B cell (primary cell): ENCODE measurements at regions not wholly inside any gene's neighbourhood (a gene's known extent, or its start where the extent isn't known, plus 50 kb on each side); places are given as distances from the start of the nearest gene placed in this dataset.

Experiments used
- ATAC-seq: fragments of 200-7000 bp; cut with Tn5 transposase; one replicate; pipeline ENCODE4 v1.10.0; 2021; ENCODE audit warnings: low read depth, mild to moderate bottlenecking, moderate number of reproducible peaks, moderate library complexity
- CTCF ChIA-PET: fragments of 350-600 bp; sonication (Branson Sonifier 250); formaldehyde crosslinking; loops from one replicate; lab custom pipeline; 2021; ENCODE audit warnings: antibody characterized with exemption, inconsistent platforms; lab: Charles Lee
- POLR2A ChIA-PET: fragments of 350-600 bp; sonication (Branson Sonifier 250); formaldehyde crosslinking; loops from one replicate; lab custom pipeline; 2021; ENCODE audit warnings: antibody characterized with exemption; lab: Charles Lee
- DNase-seq: peaks from one replicate; pipeline ENCODE4 v3.0.0; 2013
- H2AFZ ChIP-seq: 2 replicates; pipeline ENCODE4 v1.6.1; 2012; ENCODE audit warnings: mild to moderate bottlenecking, low read depth, low read length; ENCODE audit not compliant: insufficient read depth, poor library complexity, severe bottlenecking
- H3K27ac ChIP-seq, 2 donors: 1 replicate in 1 of 2; 2 replicates in 1 of 2; pipeline ENCODE4 v1.5.1; 2012 to 2013; ENCODE audit warnings: low read length in 2 of 2, mild to moderate bottlenecking in 2 of 2, moderate library complexity in 1 of 2
- H3K27me3 ChIP-seq, 4 experiments: fragments of 200-600 bp in 1 of 4; sonication (generic) in 1 of 4; replicated peaks in 1 of 4; 1 replicate in 2 of 4; 2 replicates in 2 of 4; pipeline versions ENCODE4 v1.6.1 to v1.7.0; 2013 to 2016; ENCODE audit warnings: low read length in 3 of 4, mild to moderate bottlenecking in 2 of 4, mixed read lengths in 1 of 4, moderate library complexity in 1 of 4; ENCODE audit not compliant: insufficient read depth in 4 of 4, control insufficient read depth in 3 of 4; ENCODE audit errors: control extremely low read depth in 1 of 4
- H3K36me3 ChIP-seq, 2 experiments: replicated peaks in 1 of 2; 1 replicate in 1 of 2; 2 replicates in 1 of 2; pipeline versions ENCODE4 v1.6.1 to v1.7.1; 2013; ENCODE audit warnings: low read length in 1 of 2; ENCODE audit not compliant: insufficient read depth in 2 of 2, control insufficient read depth in 1 of 2; ENCODE audit errors: control extremely low read depth in 1 of 2, extremely low read depth in 1 of 2
- H3K4me1 ChIP-seq, 2 donors: fragments of 200-600 bp in 1 of 2; sonication (generic) in 1 of 2; 1 replicate in 1 of 2; 2 replicates in 1 of 2; pipeline versions ENCODE4 v1.5.1 to v1.6.1; 2013 to 2017; ENCODE audit warnings: low read length in 2 of 2; ENCODE audit not compliant: control insufficient read depth in 2 of 2, insufficient read depth in 2 of 2
- H3K4me2 ChIP-seq: replicated peaks from 2 replicates; pipeline ENCODE3; 2012; ENCODE audit warnings: mild to moderate bottlenecking, low read depth, low read length; ENCODE audit not compliant: poor library complexity, severe bottlenecking
- H3K4me3 ChIP-seq, 5 experiments: fragments of 200-600 bp in 1 of 5; sonication (generic) in 1 of 5; 1 replicate in 3 of 5; 2 replicates in 2 of 5; pipeline versions ENCODE4 v1.5.1 to v1.7.0; 2011 to 2016; ENCODE audit warnings: low read length in 4 of 5, mild to moderate bottlenecking in 4 of 5, low read depth in 2 of 5, control low read depth in 1 of 5, moderate library complexity in 1 of 5; ENCODE audit not compliant: insufficient read depth in 1 of 5; ENCODE audit errors: control extremely low read depth in 1 of 5, extremely low read depth in 1 of 5
- H3K79me2 ChIP-seq: fragments of 200-600 bp; sonication (generic); one replicate; pipeline ENCODE4 v1.6.0; 2016; ENCODE audit warnings: low read length; ENCODE audit not compliant: control insufficient read depth, insufficient read depth
- H3K9ac ChIP-seq: fragments of 200-600 bp; sonication (generic); 2 replicates; pipeline ENCODE4 v1.6.1; 2017; ENCODE audit warnings: mild to moderate bottlenecking, low read length, moderate library complexity
- H3K9me3 ChIP-seq, 3 donors: one replicate each; pipeline versions ENCODE4 v1.6.1 to v1.7.1; 2013; ENCODE audit warnings: low read length in 2 of 3; ENCODE audit not compliant: control insufficient read depth in 2 of 3, insufficient read depth in 1 of 3; ENCODE audit errors: control extremely low read depth in 1 of 3
- H4K20me1 ChIP-seq: 2 replicates; pipeline ENCODE4 v1.6.0; 2012; ENCODE audit warnings: mild to moderate bottlenecking, low read length; ENCODE audit not compliant: insufficient read depth, control insufficient read depth, poor library complexity, severe bottlenecking
- H3K27ac Mint-ChIP-seq: one replicate; pipeline ENCODE4 v1.8.0; 2021; ENCODE audit warnings: mixed read lengths
- H3K27me3 Mint-ChIP-seq: one replicate; pipeline ENCODE4 v1.8.0; 2021; ENCODE audit warnings: mixed read lengths
- H3K4me1 Mint-ChIP-seq: one replicate; pipeline ENCODE4 v1.8.0; 2021; ENCODE audit warnings: mixed read lengths
- H3K4me3 Mint-ChIP-seq: one replicate; pipeline ENCODE4 v1.8.0; 2021; ENCODE audit warnings: mixed read lengths
- H3K9me3 Mint-ChIP-seq: one replicate; pipeline ENCODE4 v1.8.0; 2022; ENCODE audit warnings: mixed read lengths; ENCODE audit not compliant: insufficient read depth
- EZH2 ChIP-seq: IDR thresholded peaks from 2 replicates; pipeline ENCODE4 v1.6.1; 2012; ENCODE audit warnings: borderline replicate concordance, low read depth, mild to moderate bottlenecking, moderate library complexity, low read length; ENCODE audit not compliant: insufficient read depth, poor library complexity, severe bottlenecking
- WGBS: methylation state at CpG from one replicate; pipeline ENCODE4 v1.1.5; 2013; ENCODE audit warnings: missing lambda C conversion rate; ENCODE audit not compliant: insufficient coverage; 5-methylcytosine and 5-hydroxymethylcytosine counted together
- intact Hi-C: fragments of 100-400 bp; cut with micrococcal nuclease; formaldehyde crosslinking; loops from one replicate; pipeline ENCODE4 v1.10.0; 2022
- TF ChIP-seq, protein P1 (sequence below): fragments of 200-600 bp; IDR thresholded peaks from one replicate; pipeline ENCODE4 v1.8.0; 2022; ENCODE audit warnings: antibody characterized with exemption, mild to moderate bottlenecking

DNA sequence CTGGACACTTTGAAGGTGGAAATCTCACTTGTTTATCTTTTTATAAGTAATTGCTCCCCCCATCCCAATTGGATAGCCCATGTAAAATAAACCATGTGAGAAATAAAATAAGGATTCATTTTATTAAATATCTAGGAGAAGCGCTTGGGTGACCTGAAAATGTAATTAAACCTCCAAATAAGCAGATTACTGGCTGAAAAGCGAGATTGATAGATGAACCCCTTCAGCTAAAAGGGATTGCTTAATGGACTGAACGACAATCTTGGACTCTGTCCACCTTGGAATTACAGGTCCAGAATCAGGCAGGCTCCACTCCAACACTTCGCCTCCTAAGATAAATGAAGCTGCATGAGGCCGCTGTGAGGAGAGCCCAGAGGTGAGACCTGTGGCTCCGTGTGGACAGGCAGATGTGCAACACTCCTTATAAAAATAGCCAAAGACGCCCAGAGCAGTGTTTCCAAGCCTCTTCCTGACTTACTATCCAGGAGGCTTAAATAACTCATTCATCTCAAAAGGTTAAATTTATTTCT lies 441.5 kb downstream of the MTX2 start:
- Mint-ChIP-seq H3K4me1 (no peaks in the 10 kb centered on the region), H3K9me3 (no peaks in the 10 kb centered on the region), H3K27me3 (peaks cover 13% of the 10 kb centered on the region), H3K4me3 (no peak overlapping the region), H3K27ac (no peak overlapping the region)
- 88% methylated on average over 5 of the region's 7 CpGs for WGBS
- TF ChIP-seq EZH2 = no peak
- TF ChIP-seq, protein P1, sequence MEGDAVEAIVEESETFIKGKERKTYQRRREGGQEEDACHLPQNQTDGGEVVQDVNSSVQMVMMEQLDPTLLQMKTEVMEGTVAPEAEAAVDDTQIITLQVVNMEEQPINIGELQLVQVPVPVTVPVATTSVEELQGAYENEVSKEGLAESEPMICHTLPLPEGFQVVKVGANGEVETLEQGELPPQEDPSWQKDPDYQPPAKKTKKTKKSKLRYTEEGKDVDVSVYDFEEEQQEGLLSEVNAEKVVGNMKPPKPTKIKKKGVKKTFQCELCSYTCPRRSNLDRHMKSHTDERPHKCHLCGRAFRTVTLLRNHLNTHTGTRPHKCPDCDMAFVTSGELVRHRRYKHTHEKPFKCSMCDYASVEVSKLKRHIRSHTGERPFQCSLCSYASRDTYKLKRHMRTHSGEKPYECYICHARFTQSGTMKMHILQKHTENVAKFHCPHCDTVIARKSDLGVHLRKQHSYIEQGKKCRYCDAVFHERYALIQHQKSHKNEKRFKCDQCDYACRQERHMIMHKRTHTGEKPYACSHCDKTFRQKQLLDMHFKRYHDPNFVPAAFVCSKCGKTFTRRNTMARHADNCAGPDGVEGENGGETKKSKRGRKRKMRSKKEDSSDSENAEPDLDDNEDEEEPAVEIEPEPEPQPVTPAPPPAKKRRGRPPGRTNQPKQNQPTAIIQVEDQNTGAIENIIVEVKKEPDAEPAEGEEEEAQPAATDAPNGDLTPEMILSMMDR = no peak
- ATAC-seq = no peak
- no peaks in the 10 kb centered on the region for H3K79me2 ChIP-seq
- no peaks in the 10 kb centered on the region for H4K20me1 ChIP-seq
- ChIA-PET POLR2A (no interaction called here), CTCF (no interaction called here)
- H3K9me3 ChIP-seq = no peaks in the 10 kb centered on the region
- no peak for DNase-seq
- H3K4me2 ChIP-seq = no peak overlapping the region
- no peaks in the 10 kb centered on the region for H3K36me3 ChIP-seq
- H2AFZ ChIP-seq = no peak overlapping the region
- H3K27me3 ChIP-seq = no peaks in the 10 kb centered on the region
- no peak overlapping the region for H3K9ac ChIP-seq
- H3K27ac ChIP-seq = no peak overlapping the region
- intact Hi-C loops = no loop called here
- H3K4me3 ChIP-seq = no peak overlapping the region
- no peaks in the 10 kb centered on the region for H3K4me1 ChIP-seq

GRCh38 chr2:176725873-176726645 lies 456.8 kb downstream of the MTX2 start:
- POLR2A ChIA-PET = no interaction called here
- Histone ChIP-seq H3K27ac (no peak overlapping the region), H3K79me2 (no peaks in the 10 kb centered on the region), H2AFZ (no peak overlapping the region), H3K27me3 (no peaks in the 10 kb centered on the region), H3K4me3 (no peak overlapping the region), H3K4me1 (no peaks in the 10 kb centered on the region), H3K9ac (no peak overlapping the region), H3K4me2 (no peak overlapping the region), H3K9me3 (no peaks in the 10 kb centered on the region), H3K36me3 (no peaks in the 10 kb centered on the region), H4K20me1 (no peaks in the 10 kb centered on the region)
- CTCF ChIA-PET = interaction anchor here (1.3 kb wide), 1 partner anchor 88 kb away, joined by 3 read pairs; no protein-coding TSS in a partner anchor
- H3K4me1 Mint-ChIP-seq = no peaks in the 10 kb centered on the region
- H3K4me3 Mint-ChIP-seq = no peak overlapping the region
- 100% methylated on average over 1 of the region's 3 CpGs for WGBS
- intact Hi-C loops = no loop called here
- peaks cover 7% of the 10 kb centered on the region for H3K27me3 Mint-ChIP-seq
- H3K9me3 Mint-ChIP-seq = no peaks in the 10 kb centered on the region
- H3K27ac Mint-ChIP-seq = no peak overlapping the region
- DNase-seq = no peak
- no peak for ATAC-seq
- no peak for TF ChIP-seq EZH2
